ENCODE measurements at regions not wholly inside any gene's neighbourhood (a gene's known extent, or its start where the extent isn't known, plus 50 kb on each side); places are given as distances from the start of the nearest gene placed in this dataset.

DNA sequence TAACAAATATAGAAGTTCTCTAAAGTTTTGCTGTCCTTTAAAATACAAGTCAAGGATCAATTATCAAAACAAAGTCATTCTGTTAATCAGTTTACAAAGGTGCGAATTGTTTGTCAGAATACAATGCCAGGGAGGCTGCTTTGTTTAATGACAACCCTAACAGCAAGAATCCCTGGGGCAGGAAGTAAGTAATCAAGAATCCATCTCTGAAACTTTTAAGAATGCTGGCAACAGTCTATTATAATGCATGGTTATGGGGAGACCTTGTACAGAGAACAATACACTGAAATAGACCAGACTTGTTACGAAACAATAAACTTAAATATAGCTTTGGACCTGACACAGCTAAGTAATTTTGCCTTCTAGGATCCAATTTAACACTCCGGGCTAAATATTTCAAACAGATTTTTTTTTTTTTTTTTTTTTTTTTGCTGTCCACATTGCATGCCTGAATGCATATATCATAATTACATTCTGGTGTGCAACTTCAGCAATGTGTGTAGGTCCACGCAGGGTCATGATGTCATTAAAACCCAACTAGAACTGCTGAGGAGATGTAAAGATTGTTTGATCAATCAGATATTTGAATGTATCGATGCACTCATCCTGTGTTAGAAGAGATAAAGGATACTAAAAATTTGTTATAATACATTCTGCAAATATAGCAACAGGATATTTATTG, 421.3 kb downstream of the CETN3 start:
- H3K27ac ChIP-seq, result no peak overlapping the region
- no peak for TF ChIP-seq POLR2A (IDR thresholded peaks at IDR 0.05)
- TF ChIP-seq, protein P1, sequence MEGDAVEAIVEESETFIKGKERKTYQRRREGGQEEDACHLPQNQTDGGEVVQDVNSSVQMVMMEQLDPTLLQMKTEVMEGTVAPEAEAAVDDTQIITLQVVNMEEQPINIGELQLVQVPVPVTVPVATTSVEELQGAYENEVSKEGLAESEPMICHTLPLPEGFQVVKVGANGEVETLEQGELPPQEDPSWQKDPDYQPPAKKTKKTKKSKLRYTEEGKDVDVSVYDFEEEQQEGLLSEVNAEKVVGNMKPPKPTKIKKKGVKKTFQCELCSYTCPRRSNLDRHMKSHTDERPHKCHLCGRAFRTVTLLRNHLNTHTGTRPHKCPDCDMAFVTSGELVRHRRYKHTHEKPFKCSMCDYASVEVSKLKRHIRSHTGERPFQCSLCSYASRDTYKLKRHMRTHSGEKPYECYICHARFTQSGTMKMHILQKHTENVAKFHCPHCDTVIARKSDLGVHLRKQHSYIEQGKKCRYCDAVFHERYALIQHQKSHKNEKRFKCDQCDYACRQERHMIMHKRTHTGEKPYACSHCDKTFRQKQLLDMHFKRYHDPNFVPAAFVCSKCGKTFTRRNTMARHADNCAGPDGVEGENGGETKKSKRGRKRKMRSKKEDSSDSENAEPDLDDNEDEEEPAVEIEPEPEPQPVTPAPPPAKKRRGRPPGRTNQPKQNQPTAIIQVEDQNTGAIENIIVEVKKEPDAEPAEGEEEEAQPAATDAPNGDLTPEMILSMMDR (IDR thresholded peaks at IDR 0.05), result no peak
- TF ChIP-seq EP300 (IDR thresholded peaks at IDR 0.05), result no peak
- no peak for TF ChIP-seq POLR2AphosphoS5 (IDR thresholded peaks at IDR 0.05)
- no peaks in the 10 kb centered on the region for H3K4me1 ChIP-seq
- no peaks in the 10 kb centered on the region for H3K27me3 ChIP-seq
- H3K9me3 ChIP-seq, result no peaks in the 10 kb centered on the region
- DNase-seq (ENCODE audit: low spot score in 2 of 2), result no peak
- WGBS, result 69% methylated on average over 5 of the region's 5 CpGs
- H3K36me3 ChIP-seq, result no peaks in the 10 kb centered on the region
- H3K4me3 ChIP-seq, result no peak overlapping the region

DNA sequence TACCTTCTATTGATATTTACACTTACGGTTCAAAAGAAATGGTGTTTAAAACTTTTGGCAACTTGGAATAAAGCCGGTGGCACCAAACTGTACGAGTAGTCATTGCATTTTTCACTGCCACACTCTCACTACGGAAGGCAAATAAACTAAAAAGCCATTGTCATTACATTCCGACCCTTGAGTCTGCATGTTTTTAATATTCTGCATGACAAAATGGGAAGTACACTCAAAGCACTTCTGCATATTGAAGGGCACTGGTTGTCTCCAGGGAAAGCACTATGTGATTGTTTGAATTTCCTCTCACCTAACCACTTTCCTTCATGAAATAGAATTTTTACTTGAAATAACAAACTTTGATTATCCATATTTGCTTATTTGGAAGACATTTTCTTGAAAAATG, 426.3 kb downstream of the CETN3 start:
- Histone ChIP-seq H3K27me3 (no peaks in the 10 kb centered on the region), H3K9me3 (no peaks in the 10 kb centered on the region), H3K4me3 (no peak overlapping the region), H3K4me1 (no peaks in the 10 kb centered on the region), H3K36me3 (no peaks in the 10 kb centered on the region), H3K27ac (no peak overlapping the region)
- 86% methylated on average over 5 of the region's 5 CpGs for WGBS
- TF ChIP-seq EP300 (IDR thresholded peaks at IDR 0.05) (no peak), POLR2A (IDR thresholded peaks at IDR 0.05) (no peak), POLR2AphosphoS5 (IDR thresholded peaks at IDR 0.05) (no peak)
- TF ChIP-seq, protein P1 (IDR thresholded peaks at IDR 0.05), result no peak
- DNase-seq (ENCODE audit: low spot score in 2 of 2), result no peak

DNA sequence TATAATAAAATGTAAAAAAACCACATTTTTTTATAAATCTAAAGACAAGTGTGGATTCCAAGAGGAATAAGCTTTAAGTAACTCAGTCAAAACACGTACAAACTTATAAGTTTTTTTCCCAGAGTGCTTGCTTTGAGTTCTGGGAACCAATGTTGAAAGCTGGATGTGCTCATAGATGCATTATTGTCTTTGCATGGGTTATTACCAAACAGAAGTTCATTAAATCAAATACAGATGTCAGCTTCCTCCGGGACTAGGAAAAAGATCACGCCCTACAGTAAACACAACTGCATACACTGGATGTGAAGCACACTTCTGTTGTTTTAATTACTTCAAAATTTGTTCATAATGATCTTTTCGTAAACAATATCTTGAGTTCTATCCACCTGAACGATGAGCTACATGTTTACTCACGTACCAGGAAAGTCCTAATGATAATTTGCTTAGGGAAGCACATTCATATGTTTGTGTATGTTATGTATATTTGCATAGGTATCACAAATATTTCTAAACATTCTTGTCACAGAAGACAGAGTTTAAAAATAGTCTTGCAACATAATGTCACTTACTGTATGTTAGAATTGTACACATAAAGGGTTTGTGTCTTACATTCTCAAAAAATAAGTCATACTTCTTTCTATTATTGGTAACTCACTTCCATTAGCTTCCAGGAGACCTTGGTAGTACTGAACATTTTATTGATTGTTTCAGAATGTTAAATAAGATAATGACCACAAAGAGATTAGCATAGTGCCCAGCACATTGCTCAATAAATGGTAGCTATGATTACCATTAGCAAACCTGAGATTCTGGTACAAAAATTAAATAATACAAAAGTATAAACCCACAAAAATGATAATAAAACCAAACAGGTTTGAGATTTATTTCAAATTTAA, 427.4 kb downstream of the CETN3 start:
- no peaks in the 10 kb centered on the region for H3K36me3 ChIP-seq
- no peak overlapping the region for H3K4me3 ChIP-seq
- no peaks in the 10 kb centered on the region for H3K27me3 ChIP-seq
- H3K4me1 ChIP-seq, result no peaks in the 10 kb centered on the region
- WGBS, result 51% methylated on average over 6 of the region's 6 CpGs
- TF ChIP-seq POLR2A (IDR thresholded peaks at IDR 0.05), result no peak
- no peak for TF ChIP-seq POLR2AphosphoS5 (IDR thresholded peaks at IDR 0.05)
- TF ChIP-seq EP300 (IDR thresholded peaks at IDR 0.05), result no peak
- TF ChIP-seq, protein P1 (IDR thresholded peaks at IDR 0.05), result no peak
- DNase-seq (ENCODE audit: low spot score in 2 of 2), result no peak
- no peaks in the 10 kb centered on the region for H3K9me3 ChIP-seq
- no peak overlapping the region for H3K27ac ChIP-seq

DNA sequence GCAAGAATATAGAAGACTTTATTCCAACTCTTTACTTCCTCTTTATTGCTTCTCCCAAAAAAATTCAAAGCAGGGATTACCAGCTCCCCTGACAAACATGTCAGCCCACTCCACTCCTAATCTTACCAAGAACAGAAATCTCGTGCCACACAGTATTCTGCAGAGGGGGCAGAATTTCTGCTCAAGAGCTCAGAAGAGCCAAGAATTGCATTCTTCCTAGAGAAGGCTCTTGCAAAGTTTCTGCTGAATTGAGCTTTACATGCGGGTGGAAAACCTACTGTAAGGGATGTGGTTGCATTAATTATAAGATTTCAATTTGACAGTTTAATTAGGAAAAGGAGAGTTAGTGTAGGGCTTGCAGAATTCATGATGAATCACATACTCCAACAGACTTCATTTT, 428.5 kb downstream of the CETN3 start:
- H3K4me3 ChIP-seq, result no peak overlapping the region
- no peak for DNase-seq (ENCODE audit: low spot score in 2 of 2)
- no peaks in the 10 kb centered on the region for H3K9me3 ChIP-seq
- H3K4me1 ChIP-seq, result no peaks in the 10 kb centered on the region
- H3K27ac ChIP-seq, result no peak overlapping the region
- H3K27me3 ChIP-seq, result no peaks in the 10 kb centered on the region
- WGBS, result 62% methylated on average over 2 of the region's 2 CpGs
- H3K36me3 ChIP-seq, result no peaks in the 10 kb centered on the region
- TF ChIP-seq, protein P1 (IDR thresholded peaks at IDR 0.05), result no peak
- TF ChIP-seq EP300 (IDR thresholded peaks at IDR 0.05) (no peak), POLR2A (IDR thresholded peaks at IDR 0.05) (no peak), POLR2AphosphoS5 (IDR thresholded peaks at IDR 0.05) (no peak)

DNA sequence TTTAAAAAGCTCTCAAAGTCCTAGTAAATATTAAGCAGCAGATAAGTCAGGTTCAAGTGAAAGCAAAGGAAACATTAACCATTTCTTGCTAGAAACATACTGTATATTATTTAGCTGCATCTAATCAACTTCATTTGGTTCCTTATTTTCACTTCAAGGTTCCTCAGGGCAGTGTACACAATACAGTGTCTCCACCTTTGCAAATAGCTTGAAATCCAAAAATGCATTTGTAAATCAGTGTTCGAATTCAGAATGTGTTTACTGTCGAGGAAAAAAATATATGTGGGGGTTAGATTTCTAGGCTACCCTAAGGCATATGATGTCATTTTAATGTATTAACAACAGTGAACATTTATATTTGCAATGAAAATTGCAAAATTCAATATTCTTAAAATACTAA, 436.0 kb downstream of the CETN3 start:
- no peak for TF ChIP-seq POLR2A (IDR thresholded peaks at IDR 0.05)
- TF ChIP-seq, protein P1 (IDR thresholded peaks at IDR 0.05), result no peak
- no peak for TF ChIP-seq EP300 (IDR thresholded peaks at IDR 0.05)
- TF ChIP-seq POLR2AphosphoS5 (IDR thresholded peaks at IDR 0.05), result no peak
- Histone ChIP-seq H3K27ac (no peak overlapping the region), H3K36me3 (no peaks in the 10 kb centered on the region), H3K4me1 (no peaks in the 10 kb centered on the region), H3K9me3 (no peaks in the 10 kb centered on the region), H3K4me3 (no peak overlapping the region), H3K27me3 (no peaks in the 10 kb centered on the region)
- 56% methylated on average over 2 of the region's 2 CpGs for WGBS
- no peak for DNase-seq (ENCODE audit: low spot score in 2 of 2)
